LNCAP (cell line): ENCODE measurements at regions not wholly inside any gene's neighbourhood (a gene's known extent, or its start where the extent isn't known, plus 50 kb on each side); places are given as distances from the start of the nearest gene placed in this dataset.

Source experiments
- TF ChIP-seq, protein P1 (sequence below): fragments of 450-650 bp; IDR thresholded peaks from 2 replicates; pipeline ENCODE4 v1.5.1; 2017; ENCODE audit warnings: mild to moderate bottlenecking

DNA sequence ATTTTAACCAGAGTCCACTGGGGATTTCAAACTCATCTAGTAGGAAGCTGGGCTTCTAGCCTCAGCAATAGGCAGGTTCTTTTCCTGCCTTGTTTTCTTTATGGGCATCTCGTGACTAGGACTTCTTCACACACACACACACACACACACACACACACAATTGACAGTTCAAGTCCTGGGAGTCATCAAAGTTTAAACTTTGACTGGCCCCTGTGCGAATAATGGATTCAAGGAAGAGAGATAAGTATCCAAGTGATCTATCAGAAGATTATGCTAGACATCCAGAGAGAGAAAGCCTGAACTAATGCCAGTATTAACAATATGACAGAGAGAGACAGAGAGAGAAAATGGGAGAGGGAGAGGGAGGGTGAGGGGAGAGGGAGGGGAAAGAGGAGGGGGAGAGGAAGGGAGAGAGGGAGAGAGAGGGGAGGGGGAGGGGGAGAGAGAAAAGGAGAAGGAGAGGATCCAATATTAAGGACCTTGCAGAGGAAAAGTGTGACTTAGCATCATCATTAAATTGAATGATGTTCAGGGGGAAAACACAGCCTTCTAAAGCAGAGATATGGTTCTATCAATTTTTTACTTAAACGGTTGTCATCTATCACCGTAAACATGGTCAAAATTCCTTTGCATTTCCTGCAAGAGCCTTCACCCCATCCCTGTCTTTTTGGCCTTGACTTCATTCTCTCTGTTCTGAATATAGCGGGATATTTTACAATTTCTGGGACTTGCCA, 327.6 kb upstream of the ZEB2 start:
- TF ChIP-seq, protein P1, sequence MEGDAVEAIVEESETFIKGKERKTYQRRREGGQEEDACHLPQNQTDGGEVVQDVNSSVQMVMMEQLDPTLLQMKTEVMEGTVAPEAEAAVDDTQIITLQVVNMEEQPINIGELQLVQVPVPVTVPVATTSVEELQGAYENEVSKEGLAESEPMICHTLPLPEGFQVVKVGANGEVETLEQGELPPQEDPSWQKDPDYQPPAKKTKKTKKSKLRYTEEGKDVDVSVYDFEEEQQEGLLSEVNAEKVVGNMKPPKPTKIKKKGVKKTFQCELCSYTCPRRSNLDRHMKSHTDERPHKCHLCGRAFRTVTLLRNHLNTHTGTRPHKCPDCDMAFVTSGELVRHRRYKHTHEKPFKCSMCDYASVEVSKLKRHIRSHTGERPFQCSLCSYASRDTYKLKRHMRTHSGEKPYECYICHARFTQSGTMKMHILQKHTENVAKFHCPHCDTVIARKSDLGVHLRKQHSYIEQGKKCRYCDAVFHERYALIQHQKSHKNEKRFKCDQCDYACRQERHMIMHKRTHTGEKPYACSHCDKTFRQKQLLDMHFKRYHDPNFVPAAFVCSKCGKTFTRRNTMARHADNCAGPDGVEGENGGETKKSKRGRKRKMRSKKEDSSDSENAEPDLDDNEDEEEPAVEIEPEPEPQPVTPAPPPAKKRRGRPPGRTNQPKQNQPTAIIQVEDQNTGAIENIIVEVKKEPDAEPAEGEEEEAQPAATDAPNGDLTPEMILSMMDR, result no peak

- TF ChIP-seq, protein P1, result no peak
Observed at GRCh38 chr2:144836635-144837350, 316.9 kb upstream of the ZEB2 start.

DNA sequence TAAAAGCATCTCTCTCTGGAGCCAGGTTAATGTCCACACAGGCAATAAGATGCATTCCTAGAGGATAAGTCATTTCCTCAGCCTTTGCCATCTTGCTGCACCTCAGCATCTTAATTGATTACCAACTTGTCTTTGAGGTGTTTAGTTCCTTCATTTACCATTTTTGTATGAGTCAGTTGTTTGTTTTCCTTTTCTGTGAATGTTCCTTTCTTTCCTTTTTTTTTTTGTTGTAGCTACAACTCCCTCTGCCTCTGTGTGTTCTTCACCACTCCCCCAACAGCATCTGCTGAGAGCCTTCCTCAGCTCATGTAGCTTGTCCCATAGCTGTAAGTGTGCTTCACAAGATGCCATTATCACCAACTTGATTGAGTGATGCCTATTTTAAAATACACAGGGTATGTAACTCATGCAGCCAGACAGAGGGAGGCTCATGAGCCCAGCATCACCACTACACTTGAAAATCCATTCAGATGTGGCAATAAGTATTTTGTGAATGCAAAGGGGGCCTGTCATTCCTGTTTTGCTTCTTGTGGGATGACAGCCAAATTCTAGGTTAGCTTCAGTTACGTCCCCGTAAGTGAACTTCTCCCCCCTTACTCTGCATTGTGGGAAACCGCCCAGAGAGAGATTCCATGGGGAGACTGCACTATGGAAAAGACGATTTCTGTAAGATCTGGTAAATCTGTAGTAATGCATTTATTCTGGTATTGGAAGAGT, 315.9 kb upstream of the ZEB2 start:
- TF ChIP-seq, protein P1, result no peak

- TF ChIP-seq, protein P1, result no peak
Observed at GRCh38 chr2:144834998-144835633, 315.2 kb upstream of the ZEB2 start.

DNA sequence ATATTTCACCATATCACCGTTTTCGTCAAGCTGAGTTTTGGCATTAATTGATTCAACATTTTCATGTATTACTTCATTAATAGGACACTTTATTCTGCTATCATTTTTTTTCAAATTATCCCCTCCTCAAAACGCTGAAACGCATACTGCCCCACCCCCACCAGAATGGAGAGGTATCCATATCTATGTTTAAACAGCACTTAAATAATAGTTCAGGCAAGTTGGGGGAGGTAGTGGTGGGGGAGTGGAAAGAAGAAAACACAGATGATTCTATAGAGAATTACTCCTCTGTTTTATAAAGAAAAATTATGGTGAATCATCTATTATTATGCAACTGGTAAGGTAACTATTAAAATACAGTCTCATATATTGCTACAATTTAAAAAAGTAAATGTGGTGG, 314.4 kb upstream of the ZEB2 start:
- TF ChIP-seq, protein P1, result no peak

GRCh38 chr2:144833075-144833637, 313.2 kb upstream of the ZEB2 start:
- TF ChIP-seq, protein P1, result no peak

- TF ChIP-seq, protein P1, result no peak
Observed at GRCh38 chr2:144832048-144832447, 312.1 kb upstream of the ZEB2 start.
